Thoracic aorta (tissue), 2 donors: ENCODE measurements at regions not wholly inside any gene's neighbourhood (a gene's known extent, or its start where the extent isn't known, plus 50 kb on each side); places are given as distances from the start of the nearest gene placed in this dataset.

Experiments used
- ATAC-seq: fragments of 150-250 bp; one replicate; pipeline ENCODE4 v1.8.0; 2017; ENCODE audit warnings: low read depth; ENCODE audit not compliant: insufficient number of reproducible peaks, low FRiP score
- DNase-seq: peaks from one replicate; pipeline ENCODE4 v3.0.0-alpha.2; 2020; ENCODE audit warnings: low spot score
- H3K27ac ChIP-seq, 2 donors: fragments of 200-600 bp; sonication (generic); 1 replicate in 1 of 2; 2 replicates in 1 of 2; pipeline ENCODE4 v1.5.1; 2016; ENCODE audit warnings: mild to moderate bottlenecking in 2 of 2, moderate library complexity in 2 of 2
- H3K27me3 ChIP-seq: fragments of 200-600 bp; sonication (generic); replicated peaks from 2 replicates; pipeline ENCODE4 v1.6.0; 2016; ENCODE audit warnings: mild to moderate bottlenecking; ENCODE audit not compliant: insufficient read depth
- H3K36me3 ChIP-seq: fragments of 200-600 bp; sonication (generic); one replicate; pipeline ENCODE4 v1.5.1; 2016
- H3K4me1 ChIP-seq, 2 donors: fragments of 200-600 bp; sonication (generic); 1 replicate in 1 of 2; 2 replicates in 1 of 2; pipeline versions ENCODE4 v1.5.1 to v1.6.0; 2016; ENCODE audit warnings: low read depth in 2 of 2, mild to moderate bottlenecking in 1 of 2; ENCODE audit not compliant: control insufficient read depth in 1 of 2
- H3K4me3 ChIP-seq: fragments of 200-600 bp; sonication (generic); 2 replicates; pipeline ENCODE4 v1.5.1; 2016; ENCODE audit warnings: mild to moderate bottlenecking
- H3K9me3 ChIP-seq: fragments of 200-600 bp; sonication (generic); 2 replicates; pipeline ENCODE4 v1.5.1; 2016
- CTCF ChIP-seq: fragments of 200-600 bp; sonication (generic); IDR thresholded peaks from one replicate; pipeline ENCODE4 v1.5.1; 2019; ENCODE audit warnings: antibody characterized with exemption

- no peaks in the 10 kb centered on the region for H3K36me3 ChIP-seq
- ATAC-seq (no peak), DNase-seq (no peak)
- no peaks in the 10 kb centered on the region for H3K27me3 ChIP-seq
- H3K27ac ChIP-seq: no peak overlapping the region
- H3K4me3 ChIP-seq: no peak overlapping the region
- no peak for TF ChIP-seq CTCF
- H3K4me1 ChIP-seq: no peaks in the 10 kb centered on the region
- no peaks in the 10 kb centered on the region for H3K9me3 ChIP-seq
These were observed 214.8 kb downstream of the MATN1 start for GRCh38 chr1:30508611-30509010.

DNA sequence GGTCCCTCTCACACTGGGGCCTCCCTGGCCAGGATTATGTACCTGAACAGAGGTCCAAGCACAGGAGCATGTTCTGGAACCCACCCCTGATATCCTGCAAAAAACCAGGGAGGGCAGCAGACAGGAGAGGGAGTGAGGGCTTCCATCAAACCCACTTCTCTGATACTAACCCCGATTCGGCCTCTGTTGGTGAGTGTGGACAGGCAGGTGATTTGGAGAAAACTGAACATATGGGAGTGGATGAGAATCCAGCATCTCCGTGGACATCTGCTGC is 215.3 kb downstream of the MATN1 start:
- Histone ChIP-seq H3K4me3 (no peak overlapping the region), H3K9me3 (no peaks in the 10 kb centered on the region), H3K36me3 (no peaks in the 10 kb centered on the region), H3K27me3 (no peaks in the 10 kb centered on the region), H3K27ac (no peak overlapping the region), H3K4me1 (no peaks in the 10 kb centered on the region)
- TF ChIP-seq CTCF: no peak
- DNase-seq (no peak), ATAC-seq (no peak)

GRCh38 chr1:30507401-30508174 is 215.8 kb downstream of the MATN1 start:
- no peaks in the 10 kb centered on the region for H3K4me1 ChIP-seq
- H3K36me3 ChIP-seq: no peaks in the 10 kb centered on the region
- no peaks in the 10 kb centered on the region for H3K9me3 ChIP-seq
- ATAC-seq (no peak), DNase-seq (no peak)
- no peak overlapping the region for H3K4me3 ChIP-seq
- TF ChIP-seq CTCF: no peak
- H3K27ac ChIP-seq: no peak overlapping the region
- H3K27me3 ChIP-seq: no peaks in the 10 kb centered on the region

DNA sequence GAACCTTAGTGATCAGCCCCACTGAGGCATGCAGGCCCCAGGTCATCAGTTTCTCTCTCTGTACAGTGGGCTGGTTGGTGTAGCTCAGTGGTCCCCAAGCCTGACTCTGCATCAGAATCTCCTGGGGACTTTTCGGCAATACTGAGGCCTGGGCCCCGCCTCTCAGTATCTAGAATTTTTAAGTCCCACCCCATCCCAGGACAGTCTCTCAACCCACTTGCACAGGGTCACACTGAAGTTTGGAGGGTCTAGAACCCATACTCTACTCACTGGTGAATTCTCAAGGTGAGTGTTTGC is 216.4 kb downstream of the MATN1 start:
- Histone ChIP-seq H3K4me3 (no peak overlapping the region), H3K27me3 (no peaks in the 10 kb centered on the region), H3K27ac (no peak overlapping the region), H3K9me3 (no peaks in the 10 kb centered on the region), H3K36me3 (no peaks in the 10 kb centered on the region), H3K4me1 (no peaks in the 10 kb centered on the region)
- DNase-seq: no peak
- no peak for TF ChIP-seq CTCF
- ATAC-seq: no peak

DNA sequence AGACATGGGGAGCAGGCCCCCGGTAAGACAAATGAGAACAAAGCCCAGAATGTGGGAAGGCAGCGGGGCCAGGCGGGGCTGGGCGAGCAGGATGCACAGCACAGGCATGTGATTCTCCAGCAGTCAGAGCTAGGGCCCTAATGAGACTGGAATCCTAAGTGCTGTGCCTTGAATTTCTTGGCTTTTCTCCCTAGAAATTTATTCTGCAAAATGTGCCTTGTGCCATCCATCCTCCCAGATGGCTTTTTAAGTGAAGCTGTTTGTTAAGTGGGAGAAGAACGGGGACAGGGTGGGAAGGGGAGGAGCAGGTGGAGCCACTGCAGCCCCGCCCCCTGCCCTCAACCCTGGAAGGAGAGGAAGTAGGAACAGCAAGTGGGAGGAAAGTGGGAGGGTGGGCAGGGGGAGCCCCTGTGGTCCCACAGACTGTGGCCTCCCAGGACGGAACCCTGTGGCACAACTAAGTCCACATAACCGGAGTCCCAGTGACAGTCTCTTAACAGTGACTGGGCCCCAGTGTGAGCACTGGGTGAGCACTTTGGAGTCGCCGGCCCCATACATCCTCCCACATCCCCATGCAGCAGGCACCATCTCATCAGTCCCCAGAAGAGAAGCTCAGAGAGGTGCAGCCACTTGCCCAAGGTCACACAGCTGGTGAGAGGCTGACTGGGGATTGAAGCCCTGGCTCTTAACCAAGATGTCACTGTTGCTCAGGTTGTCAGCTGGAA is 216.9 kb downstream of the MATN1 start:
- Histone ChIP-seq H3K9me3 (no peaks in the 10 kb centered on the region), H3K36me3 (no peaks in the 10 kb centered on the region), H3K27ac (no peak overlapping the region), H3K4me3 (no peak overlapping the region), H3K4me1 (no peaks in the 10 kb centered on the region), H3K27me3 (no peaks in the 10 kb centered on the region)
- DNase-seq: no peak
- no peak for ATAC-seq
- no peak for TF ChIP-seq CTCF
